NCI-H524 treated with DMSO at 0.1 percent for 48 hours (cell line): ENCODE measurements at regions not wholly inside any gene's neighbourhood (a gene's known extent, or its start where the extent isn't known, plus 50 kb on each side); places are given as distances from the start of the nearest gene placed in this dataset.
A peak's percentile ranks its signal among the peaks of the same experiment; 100 is the strongest.

Experiments used
- DNase-seq: peaks from one replicate; lab custom pipeline; 2025; lab: John Stamatoyannopoulos, UW

GRCh38 chr5:4817767-4818166, 322.4 kb upstream of the ADAMTS16 start:
- DNase-seq = no peak

- no peak for DNase-seq
Measured at GRCh38 chr5:4831325-4831724, 308.8 kb upstream of the ADAMTS16 start.

- DNase-seq = peak; percentile 94
Measured at GRCh38 chr5:4832471-4832870, 307.7 kb upstream of the ADAMTS16 start.

- peak; percentile 59 for DNase-seq
Measured at GRCh38 chr5:4833104-4833738, 306.9 kb upstream of the ADAMTS16 start.

- DNase-seq = no peak
Measured at GRCh38 chr5:4837489-4838058, 302.6 kb upstream of the ADAMTS16 start.

GRCh38 chr5:4845221-4845620, 294.9 kb upstream of the ADAMTS16 start:
- DNase-seq = no peak

GRCh38 chr5:4847766-4848165, 292.4 kb upstream of the ADAMTS16 start:
- no peak for DNase-seq

GRCh38 chr5:4855036-4855435, 285.1 kb upstream of the ADAMTS16 start:
- no peak for DNase-seq

GRCh38 chr5:4855880-4856279, 284.2 kb upstream of the ADAMTS16 start:
- DNase-seq = no peak

GRCh38 chr5:4857761-4858160, 282.4 kb upstream of the ADAMTS16 start:
- no peak for DNase-seq

- DNase-seq = no peak
Measured at GRCh38 chr5:4859500-4860235, 280.5 kb upstream of the ADAMTS16 start.

- DNase-seq = no peak
Measured at GRCh38 chr5:4860631-4861030, 279.5 kb upstream of the ADAMTS16 start.

- peak; percentile 75 for DNase-seq
Measured at GRCh38 chr5:4862500-4862899, 277.6 kb upstream of the ADAMTS16 start.

- no peak for DNase-seq
Measured at GRCh38 chr5:4866131-4866659, 273.9 kb upstream of the ADAMTS16 start.

GRCh38 chr5:4866817-4867216, 273.3 kb upstream of the ADAMTS16 start:
- DNase-seq = no peak

GRCh38 chr5:4868140-4868735, 271.9 kb upstream of the ADAMTS16 start:
- peak; percentile 21 for DNase-seq

GRCh38 chr5:4873652-4874051, 266.5 kb upstream of the ADAMTS16 start:
- DNase-seq = no peak

- DNase-seq = no peak
Measured at GRCh38 chr5:4874097-4874496, 266.0 kb upstream of the ADAMTS16 start.

- no peak for DNase-seq
Measured at GRCh38 chr5:4875942-4876341, 264.2 kb upstream of the ADAMTS16 start.

- DNase-seq = no peak
Measured at GRCh38 chr5:4876804-4877203, 263.3 kb upstream of the ADAMTS16 start.

GRCh38 chr5:4877579-4877978, 262.6 kb upstream of the ADAMTS16 start:
- no peak for DNase-seq

GRCh38 chr5:4879075-4879474, 261.1 kb upstream of the ADAMTS16 start:
- no peak for DNase-seq
